HG03558 (cell line): ENCODE measurements at regions not wholly inside any gene's neighbourhood (a gene's known extent, or its start where the extent isn't known, plus 50 kb on each side); places are given as distances from the start of the nearest gene placed in this dataset.
"Not testable (repeated sequence)": the region's sequence is repeated elsewhere in the genome, so short reads cannot be mapped to it uniquely, and the experiment has no call there.

Source experiments
- ATAC-seq: cut with Tn5 transposase; IDR thresholded peaks from one replicate; pipeline ENCODE4 v1.9.1; 2021; ENCODE audit warnings: moderate number of reproducible peaks; ENCODE audit not compliant: unreplicated experiment; ENCODE audit errors: extremely low read depth

DNA sequence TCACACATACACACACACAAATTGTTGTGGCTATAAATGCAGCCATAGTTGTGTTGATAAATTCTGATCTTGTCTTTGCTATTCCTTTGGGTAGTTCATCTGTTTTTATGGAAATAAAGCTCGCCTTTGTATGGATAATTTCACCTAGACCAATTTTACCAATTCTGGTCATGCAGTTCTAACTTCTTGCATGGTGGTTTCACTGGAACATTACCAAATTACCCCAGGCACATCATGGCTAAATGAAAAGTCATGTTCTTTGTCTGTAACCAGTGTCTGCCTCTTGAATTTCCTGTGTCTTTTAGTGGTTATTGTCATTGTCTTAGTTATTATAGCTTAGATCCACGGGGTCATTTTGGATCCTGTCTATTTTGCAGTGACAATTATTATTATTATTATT is 50.3 kb upstream of the TMC1 start:
- no peak for ATAC-seq

- ATAC-seq: no peak
These were observed 53.4 kb upstream of the TMC1 start for GRCh38 chr9:72467766-72468738.

DNA sequence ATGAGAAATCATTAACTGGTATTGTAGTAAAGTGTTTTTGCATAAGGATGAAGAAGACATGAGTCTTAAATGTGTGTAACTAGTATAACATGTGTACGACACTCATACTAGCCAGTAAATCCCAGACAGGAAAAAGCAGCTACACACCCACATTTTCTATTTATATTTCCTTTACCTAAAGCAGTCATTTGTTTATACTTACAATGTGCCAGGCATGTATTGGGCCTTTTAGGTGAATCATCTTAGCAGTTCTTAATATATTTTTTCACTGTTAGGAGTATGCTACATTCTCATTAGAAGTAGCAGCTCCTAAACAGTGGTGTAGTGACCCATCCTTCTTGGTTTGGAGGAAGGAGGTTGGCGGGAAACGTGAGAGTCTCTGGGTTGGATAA is 55.8 kb upstream of the TMC1 start:
- ATAC-seq: no peak

GRCh38 chr9:72464857-72465592 is 56.4 kb upstream of the TMC1 start:
- peak; percentile 51 for ATAC-seq

DNA sequence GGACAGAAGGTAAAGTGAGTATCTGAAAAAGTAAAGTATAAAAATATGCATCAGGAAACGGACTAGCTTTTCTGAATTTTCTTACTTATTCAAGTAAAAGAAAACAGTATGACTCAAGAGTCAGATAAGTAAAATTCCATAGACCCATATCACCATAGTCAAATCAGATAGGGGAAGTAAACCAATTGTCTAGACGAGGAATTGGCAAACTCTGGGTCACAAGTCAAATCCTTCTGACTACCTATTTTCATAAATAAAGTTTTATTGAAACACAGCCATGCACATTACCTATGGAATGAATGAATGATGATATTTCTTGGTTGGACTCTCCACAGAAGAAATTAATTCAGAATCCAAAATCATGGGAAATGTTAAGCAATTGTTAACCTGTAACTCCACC is 59.1 kb upstream of the TMC1 start:
- ATAC-seq: no peak

DNA sequence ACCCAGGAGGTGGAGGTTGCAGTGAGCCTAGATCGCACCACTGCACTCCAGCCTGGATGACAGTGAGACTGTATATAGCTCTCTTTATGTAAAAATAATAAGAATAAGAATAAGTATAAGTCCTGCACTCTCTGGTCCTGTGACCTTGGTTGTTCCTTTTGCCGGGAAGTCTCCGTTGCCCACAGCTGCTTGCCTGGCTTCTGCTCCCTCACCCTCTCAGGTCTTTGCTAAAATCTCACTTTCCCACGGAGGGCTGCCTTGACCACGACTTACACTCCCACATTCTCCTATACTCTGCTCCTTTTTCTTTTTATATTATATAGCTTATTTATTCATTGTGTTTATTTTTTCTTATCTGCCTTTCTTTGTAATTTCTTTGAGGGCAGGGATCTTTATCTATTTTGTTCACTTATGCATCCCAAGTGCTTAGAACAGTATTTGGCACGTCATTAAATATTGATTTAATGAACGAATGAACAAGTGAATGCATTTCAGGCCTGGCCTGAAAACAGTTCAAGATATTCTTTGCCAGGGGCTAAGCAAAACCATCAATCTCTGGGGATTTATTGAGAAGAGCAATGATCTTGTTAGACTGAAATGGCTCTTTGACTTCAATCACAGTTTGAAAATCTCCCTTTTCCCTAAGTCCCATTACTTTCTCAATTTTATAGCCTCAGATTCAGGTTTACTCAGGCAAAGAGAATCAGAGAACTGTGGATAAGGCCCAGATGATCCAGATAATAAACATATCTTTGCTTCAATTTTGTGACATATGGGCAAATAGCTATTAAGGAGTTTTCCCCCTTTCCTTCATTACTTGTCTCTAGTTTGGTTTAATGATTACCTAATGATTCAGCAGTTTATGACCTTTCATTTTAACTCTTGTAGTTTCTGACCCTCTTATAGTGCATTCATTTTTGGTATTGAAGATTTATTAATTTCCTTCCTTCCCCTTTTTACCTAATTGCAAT is 60.8 kb upstream of the TMC1 start:
- no peak for ATAC-seq

DNA sequence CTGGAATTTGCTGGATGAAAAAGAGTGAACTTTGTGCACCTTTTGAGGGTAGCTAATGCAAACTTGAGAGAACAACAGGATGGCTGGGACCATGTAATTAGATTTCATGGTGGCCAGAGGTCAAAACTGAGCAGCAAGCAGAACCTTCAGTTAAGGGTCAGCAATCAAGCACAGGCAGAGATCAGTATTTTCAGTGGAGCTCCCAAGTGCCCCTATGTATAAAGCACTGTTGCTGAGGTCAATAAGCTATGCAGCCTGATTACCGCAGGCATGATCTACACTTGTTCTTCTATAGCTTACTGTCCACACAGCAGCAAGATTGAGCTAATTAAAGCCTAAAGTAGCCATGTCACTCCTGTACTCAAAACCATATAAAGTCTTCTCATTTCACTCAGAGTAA is 62.1 kb upstream of the TMC1 start:
- no peak for ATAC-seq

GRCh38 chr9:72458153-72458552 is 63.3 kb upstream of the TMC1 start:
- ATAC-seq: no peak

- no peak for ATAC-seq
These were observed 64.0 kb upstream of the TMC1 start for GRCh38 chr9:72457366-72457765.

DNA sequence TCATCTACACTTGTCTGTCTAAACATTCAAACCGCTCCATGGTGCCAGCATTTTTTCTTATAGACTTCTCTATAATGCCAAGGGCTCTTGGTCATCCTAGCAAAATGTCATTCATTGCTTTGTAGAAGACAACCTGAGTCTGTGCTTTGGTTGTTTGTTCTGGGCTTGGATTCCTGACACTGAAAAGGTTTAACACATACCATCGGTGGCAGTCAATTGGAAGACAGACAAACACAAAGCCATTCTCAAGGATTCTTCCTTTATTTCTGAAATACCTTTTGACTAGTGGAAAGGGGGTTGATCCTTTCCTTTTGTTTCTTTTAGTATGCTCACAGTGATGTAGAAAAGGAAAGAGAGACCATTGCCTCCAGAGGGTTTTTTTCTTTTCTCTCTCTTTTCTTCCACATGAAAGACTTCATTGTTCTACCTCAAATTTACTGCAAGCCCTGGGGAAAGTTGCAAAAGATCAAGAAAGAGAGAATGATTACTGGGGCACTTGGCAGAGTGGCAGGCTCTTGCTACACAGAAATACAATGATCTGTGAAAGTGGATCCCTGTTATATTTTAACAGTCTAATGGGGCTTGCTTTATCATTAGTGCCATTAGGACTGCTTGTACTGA is 66.4 kb upstream of the TMC1 start:
- ATAC-seq: no peak

DNA sequence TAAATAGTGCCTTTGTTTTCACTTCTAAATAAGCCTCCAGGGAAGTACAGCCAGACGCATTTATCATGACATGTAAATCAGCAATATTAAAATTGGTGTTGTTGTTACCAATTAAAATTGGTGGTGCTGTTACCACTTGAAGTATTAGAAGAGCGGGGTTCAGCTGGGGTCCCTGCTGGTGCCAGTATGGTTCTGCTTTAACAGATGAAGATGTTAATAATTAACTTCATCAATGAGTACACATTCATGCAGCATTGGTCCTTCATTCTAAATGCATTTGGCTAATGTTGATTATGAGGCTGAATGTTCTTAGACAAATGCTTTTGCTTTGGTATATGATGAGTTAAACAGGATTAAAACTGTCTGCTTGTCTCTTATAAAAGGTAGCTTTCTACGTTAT is 67.6 kb upstream of the TMC1 start:
- no peak for ATAC-seq

GRCh38 chr9:72446241-72446640 is 75.2 kb upstream of the TMC1 start:
- ATAC-seq: not testable (repeated sequence)

- ATAC-seq: no peak
These were observed 76.0 kb upstream of the TMC1 start for GRCh38 chr9:72445306-72445995.

- no peak for ATAC-seq
These were observed 77.0 kb upstream of the TMC1 start for GRCh38 chr9:72444435-72444834.

GRCh38 chr9:72443855-72444254 is 77.6 kb upstream of the TMC1 start:
- peak; percentile 79 for ATAC-seq

- no peak for ATAC-seq
These were observed 77.0 kb upstream of the ZFAND5 start for GRCh38 chr9:72441848-72442607.

DNA sequence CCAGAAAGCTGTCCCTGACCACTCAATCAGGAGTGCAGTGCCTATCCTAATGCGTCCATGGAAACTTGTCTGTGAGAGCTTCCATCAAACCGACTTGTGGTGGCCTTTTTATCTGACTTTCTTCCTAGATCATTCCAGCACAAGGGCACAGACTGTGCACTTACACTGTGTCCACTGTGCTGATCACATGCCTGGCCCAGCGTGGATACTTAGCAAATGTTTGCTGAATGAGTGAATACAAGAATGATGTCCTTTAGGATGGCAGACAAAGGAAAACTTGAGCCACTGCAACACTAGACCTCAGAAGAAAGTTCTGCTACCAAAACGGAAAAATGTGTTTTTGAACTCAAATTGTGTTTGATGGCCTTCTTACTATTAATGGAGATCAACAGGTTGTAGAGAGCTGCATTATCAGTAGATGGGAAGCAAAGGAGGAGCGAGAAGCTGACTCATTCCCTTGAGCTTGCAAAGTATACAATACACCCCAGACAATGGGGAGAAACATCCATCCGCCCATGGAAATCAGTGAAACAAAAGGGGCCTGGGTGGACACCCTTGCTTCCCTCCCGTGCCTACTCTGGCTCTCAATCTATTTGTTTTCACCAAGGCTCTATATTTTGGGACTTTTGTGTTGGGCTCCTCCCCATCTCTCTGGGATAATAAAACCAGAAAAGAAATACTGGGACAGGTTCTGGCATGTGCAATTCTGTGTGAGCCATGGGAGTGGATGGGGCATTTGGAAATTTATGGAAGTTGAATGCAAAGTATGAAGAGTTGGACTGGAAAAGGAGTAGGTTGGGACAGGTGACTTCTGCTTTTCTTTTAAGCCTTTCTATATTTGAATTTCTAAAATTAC is 76.2 kb upstream of the ZFAND5 start:
- ATAC-seq: no peak

- no peak for ATAC-seq
These were observed 75.4 kb upstream of the ZFAND5 start for GRCh38 chr9:72440378-72440777.
